GM12878 (cell line): ENCODE measurements at regions not wholly inside any gene's neighbourhood (a gene's known extent, or its start where the extent isn't known, plus 50 kb on each side); places are given as distances from the start of the nearest gene placed in this dataset.

Experiments used
- ATAC-seq: fragments of 200-7000 bp; cut with Tn5 transposase; 3 replicates; pipeline ENCODE4 v1.9.1; 2020; ENCODE audit warnings: mild to moderate bottlenecking, moderate library complexity
- BruUV-seq: library from RNA; stranded (reverse); fragments of 400-500 nt; replicated peaks from 2 replicates; lab custom pipeline; 2021; lab: Mats Ljungman, UMichigan
- CTCF ChIA-PET: fragments of 300-600 bp; sonication (Branson Sonifier 250); formaldehyde crosslinking; extraction: SDS; loops from one replicate; lab custom pipeline; 2021; ENCODE audit warnings: inconsistent platforms; lab: Yijun Ruan, JAX
- POLR2A ChIA-PET: fragments of 350-600 bp; formaldehyde crosslinking; extraction: SDS; loops from one replicate; lab custom pipeline; 2021; ENCODE audit warnings: inconsistent platforms; lab: Charles Lee
- RAD21 ChIA-PET: fragments of 300-600 bp; sonication (Branson Sonifier 250); formaldehyde crosslinking; loops from one replicate; lab custom pipeline; 2023; ENCODE audit warnings: antibody characterized with exemption; ENCODE audit not compliant: unreplicated experiment; lab: Charles Lee
- SMC1A ChIA-PET: fragments of 300-600 bp; sonication (Branson Sonifier 250); formaldehyde crosslinking; loops from one replicate; lab custom pipeline; 2023; ENCODE audit not compliant: unreplicated experiment, uncharacterized antibody; lab: Charles Lee
- DNase-seq: peaks from one replicate; pipeline ENCODE4 v3.0.0-alpha.2; 2011; ENCODE audit warnings: low read depth, low spot score
- FAIRE-seq: peaks from 3 replicates; lab custom pipeline; 2011; peaks lifted over from hg19 to GRCh38; lab: Jason Lieb, UNC
- H2AFZ ChIP-seq: 2 replicates; pipeline ENCODE4 v1.6.0; 2011; ENCODE audit warnings: low read depth, low read length, control low read depth; ENCODE audit not compliant: control insufficient read depth
- H3K27ac ChIP-seq: 2 replicates; pipeline ENCODE4 v1.5.1; 2011; ENCODE audit warnings: control low read depth; ENCODE audit not compliant: control insufficient read depth, insufficient read depth
- H3K27me3 ChIP-seq, 2 experiments: replicated peaks in 1 of 2; 2 replicates each; pipeline versions ENCODE4 v1.6.0 to v1.6.1; 2011; ENCODE audit warnings: low read length in 1 of 2; ENCODE audit not compliant: control insufficient read depth in 2 of 2, insufficient read depth in 2 of 2
- H3K36me3 ChIP-seq, 2 experiments: 2 replicates each; pipeline ENCODE4 v1.5.1; 2011; ENCODE audit warnings: low read length in 1 of 2; ENCODE audit not compliant: control insufficient read depth in 2 of 2, insufficient read depth in 2 of 2
- H3K4me1 ChIP-seq: 2 replicates; pipeline ENCODE4 v1.6.1; 2011; ENCODE audit warnings: mild to moderate bottlenecking, low read length, moderate library complexity, mixed read lengths; ENCODE audit not compliant: control insufficient read depth, insufficient read depth
- H3K4me2 ChIP-seq: 2 replicates; pipeline ENCODE4 v1.6.0; 2011; ENCODE audit warnings: control low read depth; ENCODE audit not compliant: control insufficient read depth, insufficient read depth
- H3K4me3 ChIP-seq: fragments of 200-600 bp; sonication (generic); 2 replicates; pipeline ENCODE4 v1.5.1; 2016
- H3K79me2 ChIP-seq: 2 replicates; pipeline ENCODE4 v1.6.0; 2011; ENCODE audit warnings: low read length; ENCODE audit not compliant: control insufficient read depth, insufficient read depth
- H3K9ac ChIP-seq: 2 replicates; pipeline ENCODE4 v1.8.0; 2011; ENCODE audit warnings: low read length, control low read depth, mixed read lengths; ENCODE audit not compliant: control insufficient read depth, insufficient read depth
- H3K9me3 ChIP-seq: replicated peaks from 3 replicates; pipeline ENCODE4 v1.5.1; 2011; ENCODE audit warnings: mild to moderate bottlenecking, low read length; ENCODE audit not compliant: control insufficient read depth, insufficient read depth
- H4K20me1 ChIP-seq: 2 replicates; pipeline ENCODE4 v1.6.0; 2011; ENCODE audit not compliant: control insufficient read depth, insufficient read depth
- BMI1 ChIP-seq: fragments of 450-650 bp; IDR thresholded peaks from 2 replicates; pipeline ENCODE4 v1.6.1; 2016; ENCODE audit warnings: mild to moderate bottlenecking, moderate library complexity, borderline replicate concordance
- CBX5 ChIP-seq: sonication (generic); IDR thresholded peaks from 2 replicates; pipeline ENCODE4 v1.6.1; 2016; ENCODE audit warnings: low read depth, moderate library complexity, mild to moderate bottlenecking, inconsistent platforms
- CHD2 ChIP-seq: IDR thresholded peaks from 2 replicates; pipeline ENCODE4 v1.6.1; 2011; ENCODE audit warnings: low read depth, low read length, improper control_type of control experiment, borderline replicate concordance
- E4F1 ChIP-seq: fragments of 450-650 bp; IDR thresholded peaks from 2 replicates; pipeline ENCODE4 v1.6.1; 2018; ENCODE audit warnings: borderline replicate concordance, mild to moderate bottlenecking; ENCODE audit not compliant: partially characterized antibody
- IKZF2 ChIP-seq, 2 experiments: fragments of 450-650 bp; IDR thresholded peaks; 2 replicates each; pipeline ENCODE4 v1.6.1; 2017; ENCODE audit warnings: mild to moderate bottlenecking in 2 of 2, moderate library complexity in 2 of 2
- NR2C2 ChIP-seq: IDR thresholded peaks from 2 replicates; pipeline ENCODE4 v1.6.1; 2011; ENCODE audit warnings: borderline replicate concordance, low read depth; ENCODE audit not compliant: control insufficient read depth, insufficient read length
- PAX5 ChIP-seq: IDR thresholded peaks from 2 replicates; pipeline ENCODE4 v1.6.1; 2011; ENCODE audit warnings: low read depth, low read length, borderline replicate concordance
- REST ChIP-seq: IDR thresholded peaks from 2 replicates; pipeline ENCODE4 v1.6.1; 2012; ENCODE audit warnings: mild to moderate bottlenecking, low read depth, low read length
- TCF7 ChIP-seq: IDR thresholded peaks from 2 replicates; pipeline ENCODE4 v1.6.1; 2014; ENCODE audit warnings: antibody characterized with exemption, borderline replicate concordance
- WGBS: methylation state at CpG from one replicate; pipeline ENCODE4 v1.1.6; 2016; ENCODE audit warnings: low lambda C conversion rate; ENCODE audit not compliant: insufficient replicate concordance, insufficient coverage; ENCODE audit errors: missing lambda C conversion rate; 5-methylcytosine and 5-hydroxymethylcytosine counted together
- in situ Hi-C: fragments of 300-500 bp; cut with MboI; formaldehyde crosslinking; loops from 9 replicates; pipeline ENCODE4 v1.14.3; 2018; ENCODE audit warnings: mixed read lengths
- intact Hi-C: fragments of 100-400 bp; cut with micrococcal nuclease; formaldehyde crosslinking; loops from one replicate; pipeline ENCODE4 v1.14.2; 2022; ENCODE audit not compliant: unreplicated experiment

GRCh38 chr6:166757232-166758135, 130.4 kb upstream of the RPS6KA2 start:
- ChIA-PET SMC1A (no interaction called here), POLR2A (no interaction called here)
- no peak overlapping the region for H3K9ac ChIP-seq
- intact Hi-C loops = loop anchor here (10.0 kb wide), 1 partner anchor 303 kb away; no protein-coding TSS in a partner anchor
- TF ChIP-seq E4F1 (no peak), BMI1 (no peak), CHD2 (no peak), IKZF2 (IDR thresholded peaks at IDR 0.05) (no peak), PAX5 (no peak), REST (no peak), NR2C2 (no peak), CBX5 (no peak), TCF7 (no peak)
- TF ChIP-seq, all 136 proteins: peak for 0
- H2AFZ ChIP-seq = no peak overlapping the region
- no peaks in the 10 kb centered on the region for H3K79me2 ChIP-seq
- H3K4me2 ChIP-seq = no peak overlapping the region
- in situ Hi-C loops = no loop called here
- DNase-seq (no peak), FAIRE-seq (no peak), ATAC-seq (no peak)
- no TSS peak for BruUV-seq
- no peaks in the 10 kb centered on the region for H3K4me1 ChIP-seq
- RAD21 ChIA-PET = no interaction called here
- H3K4me3 ChIP-seq = no peak overlapping the region
- no peaks in the 10 kb centered on the region for H3K9me3 ChIP-seq
- H3K36me3 ChIP-seq = no peaks in the 10 kb centered on the region
- CTCF ChIA-PET = interaction anchor here (1.6 kb wide), 2 partner anchors 18 to 232 kb away, joined by 3 to 5 read pairs; no protein-coding TSS in a partner anchor
- 35% methylated on average over 19 of the region's 24 CpGs for WGBS
- H3K27me3 ChIP-seq = no peaks in the 10 kb centered on the region; a peak in 2 of 4 replicates
- H4K20me1 ChIP-seq = no peaks in the 10 kb centered on the region
- H3K27ac ChIP-seq = no peak overlapping the region
